ENCODE measurements at regions not wholly inside any gene's neighbourhood (a gene's known extent, or its start where the extent isn't known, plus 50 kb on each side); places are given as distances from the start of the nearest gene placed in this dataset.
"Not testable (repeated sequence)": the region's sequence is repeated elsewhere in the genome, so short reads cannot be mapped to it uniquely, and the experiment has no call there.

- no CpG with 5 or more reads among the region's 1 CpG for WGBS (ENCODE audit: insufficient coverage)
Observed at GRCh38 chr1:191419842-191420241, 738.4 kb upstream of the RGS18 start.

DNA sequence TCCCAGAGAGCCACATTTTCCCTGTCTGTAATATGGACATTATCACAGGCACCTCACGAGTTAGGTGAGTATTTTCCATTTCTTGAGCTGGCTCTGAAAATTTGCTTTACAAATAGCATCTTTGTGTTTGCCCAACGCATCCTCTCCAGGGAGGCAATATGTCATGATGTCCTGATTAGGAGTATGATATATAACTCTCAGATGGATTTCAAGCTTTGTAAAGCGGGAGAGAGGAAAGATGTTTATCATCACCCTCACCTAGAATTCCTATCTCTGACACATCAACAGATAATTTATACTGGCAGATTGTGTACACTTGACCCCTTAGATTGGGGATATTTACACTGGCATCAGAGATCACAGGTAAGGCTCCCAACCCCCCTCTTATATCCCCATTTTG is 730.7 kb upstream of the RGS18 start:
- H3K36me3 Mint-ChIP-seq, result peaks cover 6% of the 10 kb centered on the region
- no peak for ATAC-seq
- peaks cover 8 to 17% of the 10 kb centered on the region in 2 donors for H3K9me3 Mint-ChIP-seq
- Histone ChIP-seq H3K27ac (ENCODE audit: low read length) (no peak overlapping the region), H3K9me3 (ENCODE audit: control insufficient read depth, insufficient read depth, low read length) (no peaks in the 10 kb centered on the region), H3K4me1 (ENCODE audit: control insufficient read depth, insufficient read depth, low read length) (no peaks in the 10 kb centered on the region), H3K36me3 (ENCODE audit: control insufficient read depth, insufficient read depth, low read length) (no peaks in the 10 kb centered on the region), H3K27me3 (ENCODE audit: control insufficient read depth, insufficient read depth, low read length) (no peaks in the 10 kb centered on the region), H3K4me3 (ENCODE audit: low read length) (no peak overlapping the region)
- DNase-seq, result no peak
- WGBS (ENCODE audit: insufficient coverage), result 89% methylated on average over 2 of the region's 3 CpGs
- no peak overlapping the region for H3K27ac Mint-ChIP-seq
- H3K4me1 Mint-ChIP-seq, result no peaks in the 10 kb centered on the region
- intact Hi-C loops (cut with micrococcal nuclease), result no loop called here
- no peak for TF ChIP-seq CTCF (IDR thresholded peaks at IDR 0.05)
- no peaks in the 10 kb centered on the region for H3K27me3 Mint-ChIP-seq (ENCODE audit: low read depth in 2 of 2)
- H3K4me3 Mint-ChIP-seq, result no peak overlapping the region

More at GRCh38 chr1:191419842-191420241, 738.4 kb upstream of the RGS18 start:
- no peak overlapping the region for H3K27ac Mint-ChIP-seq
- DNase-seq, result no peak
- H3K4me1 Mint-ChIP-seq, result no peaks in the 10 kb centered on the region
- intact Hi-C loops (cut with micrococcal nuclease), result no loop called here
- H3K36me3 ChIP-seq (ENCODE audit: control insufficient read depth, insufficient read depth, low read length), result no peaks in the 10 kb centered on the region
- no peaks in the 10 kb centered on the region for H3K9me3 ChIP-seq (ENCODE audit: control insufficient read depth, insufficient read depth, low read length)
- H3K4me3 ChIP-seq (ENCODE audit: low read length), result no peak overlapping the region
- no peaks in the 10 kb centered on the region for H3K27me3 ChIP-seq (ENCODE audit: control insufficient read depth, insufficient read depth, low read length)
- H3K27ac ChIP-seq (ENCODE audit: low read length), result no peak overlapping the region
- peaks cover 4 to 12% of the 10 kb centered on the region in 2 donors for H3K9me3 Mint-ChIP-seq
- no peaks in the 10 kb centered on the region for H3K36me3 Mint-ChIP-seq
- H3K4me3 Mint-ChIP-seq, result no peak overlapping the region
- no peak for TF ChIP-seq CTCF (IDR thresholded peaks at IDR 0.05)
- no peak for ATAC-seq
- H3K27me3 Mint-ChIP-seq (ENCODE audit: low read depth in 2 of 2), result no peaks in the 10 kb centered on the region
- H3K4me1 ChIP-seq (ENCODE audit: control insufficient read depth, insufficient read depth, low read length), result no peaks in the 10 kb centered on the region

- TF ChIP-seq CTCF (IDR thresholded peaks at IDR 0.05), result no peak
- no peak for ATAC-seq
- Histone ChIP-seq H3K36me3 (ENCODE audit: control insufficient read depth, insufficient read depth, low read length) (no peaks in the 10 kb centered on the region), H3K27ac (ENCODE audit: low read length) (no peak overlapping the region), H3K4me1 (ENCODE audit: control insufficient read depth, insufficient read depth, low read length) (no peaks in the 10 kb centered on the region), H3K27me3 (ENCODE audit: control insufficient read depth, insufficient read depth, low read length) (no peaks in the 10 kb centered on the region), H3K9me3 (ENCODE audit: control insufficient read depth, insufficient read depth, low read length) (peaks cover 10% of the 10 kb centered on the region), H3K4me3 (ENCODE audit: low read length) (no peak overlapping the region)
- no peak for DNase-seq
- no peak overlapping the region for H3K27ac Mint-ChIP-seq
- H3K4me1 Mint-ChIP-seq, result no peaks in the 10 kb centered on the region
- intact Hi-C loops (cut with micrococcal nuclease), result no loop called here
- H3K4me3 Mint-ChIP-seq, result no peak overlapping the region
- peaks cover 25% of the 10 kb centered on the region for H3K36me3 Mint-ChIP-seq
- peaks cover 19 to 31% of the 10 kb centered on the region in 2 donors for H3K9me3 Mint-ChIP-seq
- H3K27me3 Mint-ChIP-seq (ENCODE audit: low read depth in 2 of 2), result no peaks in the 10 kb centered on the region
- 56% methylated on average over 3 of the region's 3 CpGs for WGBS (ENCODE audit: insufficient coverage)
Observed at GRCh38 chr1:191432817-191433216, 725.4 kb upstream of the RGS18 start.

DNA sequence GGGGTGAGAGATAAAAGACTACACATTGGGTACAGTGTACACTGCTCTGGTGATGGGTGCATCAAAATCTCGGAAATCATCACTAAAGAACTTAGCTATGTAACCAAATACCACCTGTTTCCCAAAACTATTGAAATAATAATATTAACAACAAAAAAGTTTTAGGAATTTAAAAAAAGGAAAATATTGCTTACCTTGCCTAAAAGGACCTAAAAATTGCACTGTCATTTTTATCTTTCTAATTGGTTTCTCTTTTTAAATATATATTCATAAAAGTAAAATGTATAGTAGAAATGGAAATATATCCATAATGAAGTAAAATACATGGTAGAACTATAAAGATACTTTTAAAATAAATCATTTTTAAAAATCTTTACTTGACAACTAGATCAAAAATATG is 719.3 kb upstream of the RGS18 start:
- no CpG with 5 or more reads among the region's 1 CpG for WGBS (ENCODE audit: insufficient coverage)
- Histone ChIP-seq H3K36me3 (ENCODE audit: control insufficient read depth, insufficient read depth, low read length) (no peaks in the 10 kb centered on the region), H3K27ac (ENCODE audit: low read length) (no peak overlapping the region), H3K9me3 (ENCODE audit: control insufficient read depth, insufficient read depth, low read length) (peaks cover 2% of the 10 kb centered on the region), H3K27me3 (ENCODE audit: control insufficient read depth, insufficient read depth, low read length) (no peaks in the 10 kb centered on the region), H3K4me3 (ENCODE audit: low read length) (no peak overlapping the region), H3K4me1 (ENCODE audit: control insufficient read depth, insufficient read depth, low read length) (no peaks in the 10 kb centered on the region)
- intact Hi-C loops (cut with micrococcal nuclease), result no loop called here
- Mint-ChIP-seq H3K27ac (no peak overlapping the region), H3K4me3 (no peak overlapping the region), H3K4me1 (no peaks in the 10 kb centered on the region), H3K9me3 (peaks cover 24 to 29% of the 10 kb centered on the region in 2 donors), H3K36me3 (peaks cover 29% of the 10 kb centered on the region), H3K27me3 (ENCODE audit: low read depth in 2 of 2) (no peaks in the 10 kb centered on the region)
- no peak for DNase-seq
- ATAC-seq, result no peak
- no peak for TF ChIP-seq CTCF (IDR thresholded peaks at IDR 0.05)

- H3K4me1 Mint-ChIP-seq; H3K27me3 Mint-ChIP-seq (ENCODE audit: low read depth in 2 of 2); H3K4me3 Mint-ChIP-seq; H3K4me3 ChIP-seq (ENCODE audit: low read length); DNase-seq; H3K27ac ChIP-seq (ENCODE audit: low read length); H3K36me3 ChIP-seq (ENCODE audit: control insufficient read depth, insufficient read depth, low read length); intact Hi-C loops (cut with micrococcal nuclease); H3K27me3 ChIP-seq (ENCODE audit: control insufficient read depth, insufficient read depth, low read length); H3K36me3 Mint-ChIP-seq; H3K27ac Mint-ChIP-seq; H3K4me1 ChIP-seq (ENCODE audit: control insufficient read depth, insufficient read depth, low read length); ATAC-seq: not testable (repeated sequence)
- 89% methylated on average over 9 of the region's 9 CpGs for WGBS (ENCODE audit: insufficient coverage)
- H3K9me3 ChIP-seq (ENCODE audit: control insufficient read depth, insufficient read depth, low read length), result peaks cover 10% of the 10 kb centered on the region
- H3K9me3 Mint-ChIP-seq, result peaks cover 14 to 27% of the 10 kb centered on the region in 2 donors
Observed at GRCh38 chr1:191448279-191448678, 710.0 kb upstream of the RGS18 start.

Measured in natural killer cell (primary cell).